ENCODE measurements at regions not wholly inside any gene's neighbourhood (a gene's known extent, or its start where the extent isn't known, plus 50 kb on each side); places are given as distances from the start of the nearest gene placed in this dataset.

GRCh38 chr13:76127922-76128321, 491.8 kb downstream of the LMO7 start:
- no peak for DNase-seq

GRCh38 chr13:76123548-76123947, 487.4 kb downstream of the LMO7 start:
- no peak for DNase-seq

DNA sequence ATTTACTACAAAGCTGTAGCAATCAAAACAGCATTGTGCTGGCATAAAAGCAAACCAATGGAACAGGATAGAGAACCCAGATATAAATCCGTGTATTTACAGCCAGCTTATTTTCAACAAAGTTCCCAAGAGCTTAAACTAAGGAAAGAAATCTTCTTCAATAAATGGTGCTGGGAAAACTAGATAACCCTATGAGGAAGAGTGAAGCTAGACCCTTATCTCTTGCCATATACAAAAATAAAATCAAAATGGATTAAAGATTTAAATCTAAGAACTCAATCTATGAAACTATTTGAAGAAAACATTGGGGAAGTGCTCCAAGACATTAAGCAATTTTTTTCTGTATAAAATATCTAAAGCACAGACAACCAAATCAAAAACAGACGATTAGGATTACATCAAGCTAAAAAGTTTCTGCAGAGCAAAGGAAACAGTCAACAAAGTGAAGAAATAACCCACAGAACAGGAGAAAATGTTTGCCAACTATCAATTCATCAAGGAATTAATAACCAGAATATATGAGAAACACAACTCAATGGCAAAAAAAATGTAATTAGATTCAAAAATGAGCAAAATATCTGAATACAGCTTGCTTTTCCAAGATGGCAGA, 480.7 kb downstream of the LMO7 start:
- no peak for DNase-seq

GRCh38 chr13:76106763-76107162, 470.6 kb downstream of the LMO7 start:
- no peak for DNase-seq

GRCh38 chr13:76094645-76095044, 458.5 kb downstream of the LMO7 start:
- no peak for DNase-seq

GRCh38 chr13:76091076-76091475, 454.9 kb downstream of the LMO7 start:
- DNase-seq: no peak

DNA sequence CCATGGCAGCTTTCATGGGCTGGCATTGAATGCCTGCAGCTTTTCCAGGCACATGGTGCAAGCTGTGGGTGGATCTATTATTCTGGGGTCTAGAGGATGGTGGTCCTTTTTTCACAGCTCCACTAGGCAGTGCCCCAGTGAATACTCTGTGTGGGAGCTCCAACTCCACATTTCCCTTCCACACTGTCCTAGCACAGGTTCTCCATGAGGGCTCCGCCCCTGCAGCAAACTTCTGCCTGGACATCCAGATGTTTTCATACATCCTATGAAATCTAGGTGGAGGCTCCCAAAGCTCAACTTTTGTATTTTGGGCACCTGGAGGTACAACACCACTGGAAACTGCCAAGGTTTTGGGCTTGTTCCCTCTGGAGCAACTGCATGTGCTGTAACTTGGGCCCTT, 450.6 kb downstream of the LMO7 start:
- no peak for DNase-seq

DNA sequence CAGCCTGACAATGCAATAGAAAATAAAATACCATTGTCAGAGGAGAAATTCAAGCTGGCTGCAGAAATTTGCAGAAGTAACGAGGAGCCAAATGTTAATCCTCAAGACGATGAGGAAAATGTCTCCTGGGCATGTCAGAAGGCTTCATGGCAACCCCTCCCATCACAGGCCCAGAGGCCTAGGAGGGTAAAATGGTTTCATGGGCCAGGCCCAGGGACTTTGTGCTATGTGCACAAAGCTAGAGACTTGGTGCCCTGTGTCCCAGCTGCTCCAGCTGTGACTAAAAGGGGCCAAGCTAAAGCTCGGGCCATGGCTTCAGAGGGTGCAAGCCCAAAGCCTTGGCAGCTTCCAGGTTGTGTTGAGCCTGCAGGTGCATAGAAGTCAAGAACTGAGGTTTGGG, 431.7 kb downstream of the LMO7 start:
- no peak for DNase-seq

- no peak for DNase-seq
These were observed 417.1 kb downstream of the LMO7 start for GRCh38 chr13:76053181-76053580.

DNA sequence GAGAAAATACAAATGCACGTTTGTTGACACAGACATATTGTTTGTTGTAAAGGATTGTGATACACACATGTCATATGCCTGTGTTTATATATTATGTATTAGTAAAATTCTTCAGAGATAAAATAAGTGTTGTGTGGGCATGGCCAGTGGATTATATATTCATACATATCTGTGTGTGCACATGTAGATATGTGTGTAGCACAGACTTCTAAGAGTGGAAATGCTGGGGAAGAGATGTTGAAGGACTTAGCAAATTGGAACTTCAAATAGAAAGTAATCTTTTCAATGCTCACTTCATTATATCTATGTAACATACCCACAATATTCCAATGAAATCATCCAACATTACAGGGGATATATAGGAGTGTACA, 413.2 kb downstream of the LMO7 start:
- DNase-seq: no peak

DNA sequence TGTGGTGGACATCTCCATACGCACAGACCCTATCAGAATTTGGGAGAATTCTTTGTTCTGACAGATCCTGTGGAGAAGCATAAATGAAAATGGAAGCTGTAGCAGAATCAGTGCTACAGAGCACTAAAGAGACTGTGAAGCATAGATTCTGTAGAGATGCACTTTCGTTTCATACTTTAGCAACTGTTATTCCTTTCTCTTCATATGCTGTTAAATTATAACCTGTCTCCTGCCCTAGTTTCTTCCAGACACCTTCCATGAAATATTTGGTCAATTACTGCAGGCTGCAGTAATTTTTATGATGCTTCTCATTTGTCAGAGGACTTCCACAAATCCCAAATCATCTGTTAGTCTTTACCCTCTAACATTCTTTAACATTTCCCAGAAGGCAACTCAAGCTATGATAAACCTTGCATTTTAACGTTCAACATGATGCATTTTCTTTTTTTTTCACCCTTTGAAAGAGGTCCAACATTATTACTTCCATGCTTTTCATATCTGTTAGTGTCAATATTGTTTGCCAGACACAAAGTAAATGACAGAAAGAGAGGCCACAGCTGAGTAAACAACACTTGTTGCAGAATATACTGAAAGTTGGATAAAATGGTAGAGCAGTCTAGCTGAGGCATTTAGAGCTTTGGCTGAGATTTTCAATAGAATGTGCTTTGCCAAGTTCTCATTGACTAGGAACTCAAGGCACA, 412.7 kb downstream of the LMO7 start:
- no peak for DNase-seq

- DNase-seq: no peak
These were observed 412.0 kb downstream of the LMO7 start for GRCh38 chr13:76048131-76048530.

DNA sequence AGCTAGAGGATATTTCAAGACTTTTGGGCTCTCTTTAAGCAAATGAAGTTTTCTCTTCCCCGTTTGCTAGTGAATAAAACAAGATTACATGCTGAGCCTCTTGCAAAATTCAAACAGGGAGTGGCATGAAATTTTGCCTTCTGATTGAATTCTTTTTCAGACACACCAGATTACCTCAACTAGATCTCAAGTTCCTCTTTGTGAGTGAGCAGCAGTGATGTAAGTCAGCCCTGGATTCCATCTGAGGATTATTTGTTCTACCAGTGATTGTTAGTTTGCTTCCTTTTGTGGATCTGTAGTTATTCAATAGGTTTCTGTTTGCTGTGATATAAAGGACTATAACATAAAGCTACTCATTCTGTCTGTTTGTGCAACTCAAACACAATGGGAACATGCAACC, 407.7 kb downstream of the LMO7 start:
- no peak for DNase-seq

GRCh38 chr13:76038920-76039716, 403.0 kb downstream of the LMO7 start:
- no peak for DNase-seq

DNA sequence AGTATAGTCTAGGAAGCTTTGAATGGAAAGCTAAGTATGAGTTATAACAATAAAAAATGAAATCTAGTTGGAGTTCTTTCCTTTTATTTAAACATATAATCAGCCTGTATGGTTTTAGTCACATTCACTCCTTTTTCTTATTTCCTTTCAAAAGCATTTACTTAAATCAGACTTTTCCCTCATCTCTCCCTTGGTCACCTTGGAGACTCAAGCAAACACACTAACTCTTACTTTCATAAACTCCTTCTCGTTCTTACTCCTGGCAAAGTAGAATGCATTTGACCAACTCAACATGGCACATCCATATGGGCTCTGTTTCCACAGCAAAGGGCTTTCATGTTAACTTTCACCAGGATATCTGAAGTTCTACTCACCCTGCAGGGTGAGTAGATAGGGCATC, 400.0 kb downstream of the LMO7 start:
- no peak for DNase-seq

DNA sequence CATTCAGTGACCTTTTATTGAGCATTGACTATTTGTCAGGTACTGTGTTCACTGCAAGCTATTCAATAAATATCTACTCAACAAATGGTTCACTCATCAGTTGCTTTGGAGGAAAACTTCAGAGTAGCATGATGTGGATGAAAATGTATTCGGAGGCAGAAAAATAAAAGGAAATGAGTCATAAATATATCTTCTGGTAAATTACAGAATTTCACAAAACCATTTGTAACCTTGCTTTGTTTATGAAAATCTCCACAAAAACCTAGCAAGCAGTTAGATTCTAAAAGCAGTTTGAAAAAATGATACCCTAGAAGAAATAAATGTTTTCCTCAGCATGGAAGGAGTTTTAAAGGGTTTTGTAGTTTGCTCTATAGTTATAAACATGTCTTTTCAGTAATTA, 399.6 kb downstream of the LMO7 start:
- no peak for DNase-seq

DNA sequence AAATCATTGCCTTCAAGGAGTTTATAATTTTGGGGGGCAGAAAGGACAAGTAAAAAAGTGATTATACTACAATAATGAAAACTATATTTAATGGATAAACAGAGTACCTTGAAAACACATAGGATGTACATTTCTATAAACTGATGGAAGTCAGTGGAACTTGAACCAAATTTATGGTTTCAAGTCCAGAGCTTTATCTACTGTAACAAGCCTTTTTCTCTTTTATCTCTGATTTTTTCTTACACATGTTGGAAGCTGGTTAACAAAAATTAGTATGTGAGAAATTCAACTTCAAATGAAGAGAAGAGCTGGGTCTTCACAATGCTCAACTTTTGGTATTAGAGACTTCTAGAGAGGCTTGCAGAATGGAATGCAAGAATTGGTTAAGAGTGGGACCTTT, 393.6 kb downstream of the LMO7 start:
- DNase-seq: no peak

DNA sequence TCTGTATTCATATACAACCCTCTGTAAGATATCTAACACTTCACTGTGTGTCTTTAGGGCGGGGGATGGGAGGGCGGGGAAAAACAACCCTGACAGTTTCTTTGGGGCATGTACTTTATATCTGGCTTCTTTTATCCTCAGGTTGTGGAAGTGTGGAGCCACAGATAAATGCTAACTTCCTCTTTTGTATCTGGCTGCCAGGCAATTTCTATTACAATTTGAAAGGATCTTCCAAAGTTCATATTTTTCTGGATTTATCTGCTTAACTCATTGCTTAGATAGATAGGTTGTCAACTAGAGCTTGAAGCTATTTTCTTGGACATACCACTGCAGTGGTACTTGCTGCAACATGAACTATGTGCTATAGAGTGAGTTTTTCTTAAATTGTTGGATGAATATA, 393.0 kb downstream of the LMO7 start:
- no peak for DNase-seq

- no peak for DNase-seq
These were observed 391.0 kb downstream of the LMO7 start for GRCh38 chr13:76027131-76027530.

GRCh38 chr13:76025392-76025791, 389.3 kb downstream of the LMO7 start:
- DNase-seq: no peak

DNA sequence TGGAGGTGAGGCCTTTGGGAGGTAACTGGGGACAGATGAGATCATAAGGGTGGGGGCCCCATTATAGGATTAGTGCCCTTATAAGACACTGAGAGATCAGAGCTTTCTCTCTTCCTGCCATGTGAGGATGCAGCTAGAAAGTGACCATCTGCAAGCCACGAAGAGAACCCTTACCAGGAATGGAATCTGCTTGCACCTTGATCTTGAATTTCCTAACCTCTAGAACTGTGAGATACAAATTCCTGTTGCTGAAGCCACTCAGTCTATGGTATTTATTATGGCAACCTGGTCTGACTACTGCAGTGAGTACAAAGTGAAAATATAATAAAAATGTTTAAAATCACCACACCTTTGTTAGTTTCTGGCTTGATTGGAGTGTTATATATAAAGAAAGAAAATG, 388.0 kb downstream of the LMO7 start:
- no peak for DNase-seq

- DNase-seq: no peak
These were observed 387.5 kb downstream of the LMO7 start for GRCh38 chr13:76023652-76024051.

DNA sequence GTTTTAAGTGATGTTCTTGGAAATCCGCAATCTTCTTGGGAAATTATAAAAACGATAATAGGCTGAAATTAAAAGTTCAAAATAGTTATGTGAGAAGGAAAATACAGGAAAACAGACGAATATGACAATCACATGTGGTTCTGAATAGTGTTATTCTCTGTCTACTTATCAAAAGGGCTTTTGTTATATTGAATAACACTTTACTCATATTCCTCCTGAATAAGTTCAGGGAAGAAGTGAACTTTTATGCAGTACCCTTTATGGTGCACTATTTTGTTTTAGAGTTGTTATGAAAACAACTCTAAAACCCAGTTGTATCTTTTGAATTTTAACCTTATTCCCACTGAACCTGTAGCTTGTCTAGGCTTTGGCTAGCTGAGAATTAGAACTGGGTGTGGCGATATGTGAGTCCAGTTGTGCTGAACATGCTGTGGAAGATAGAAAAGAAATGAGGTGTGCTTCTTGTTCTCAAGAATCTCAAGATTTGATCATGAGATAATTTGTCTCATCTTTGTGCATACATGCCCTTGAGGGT, 384.4 kb downstream of the LMO7 start:
- no peak for DNase-seq
